Bronchial epithelial cell (primary cell): ENCODE measurements at regions not wholly inside any gene's neighbourhood (a gene's known extent, or its start where the extent isn't known, plus 50 kb on each side); places are given as distances from the start of the nearest gene placed in this dataset.

Source experiments
- DNase-seq: peaks from one replicate; pipeline ENCODE4 v3.0.0-alpha.2; 2010; ENCODE audit warnings: low read depth
- FAIRE-seq: peaks from 2 replicates; lab custom pipeline; 2011; peaks lifted over from hg19 to GRCh38; lab: Jason Lieb, UNC
- H3K27me3 ChIP-seq: 2 replicates; pipeline ENCODE4 v1.5.1; 2011; ENCODE audit warnings: low read length; ENCODE audit not compliant: control insufficient read depth, insufficient read depth
- H3K36me3 ChIP-seq: 2 replicates; pipeline ENCODE4 v1.5.1; 2011; ENCODE audit warnings: low read length; ENCODE audit not compliant: control insufficient read depth, insufficient read depth
- H3K4me3 ChIP-seq: 2 replicates; pipeline ENCODE4 v1.5.1; 2011; ENCODE audit warnings: mild to moderate bottlenecking, low read depth, low read length, control low read depth
- TF ChIP-seq, protein P1 (sequence below): IDR thresholded peaks from 2 replicates; pipeline ENCODE4 v1.5.1; 2011; ENCODE audit warnings: mild to moderate bottlenecking, moderate library complexity, low read length, control low read depth, inconsistent platforms; ENCODE audit not compliant: insufficient read depth, severe bottlenecking

GRCh38 chr10:111151595-111152307 is 74.9 kb downstream of the ADRA2A start:
- Histone ChIP-seq H3K36me3 (no peaks in the 10 kb centered on the region), H3K27me3 (no peaks in the 10 kb centered on the region), H3K4me3 (no peak overlapping the region)
- FAIRE-seq (no peak), DNase-seq (no peak)
- TF ChIP-seq, protein P1, sequence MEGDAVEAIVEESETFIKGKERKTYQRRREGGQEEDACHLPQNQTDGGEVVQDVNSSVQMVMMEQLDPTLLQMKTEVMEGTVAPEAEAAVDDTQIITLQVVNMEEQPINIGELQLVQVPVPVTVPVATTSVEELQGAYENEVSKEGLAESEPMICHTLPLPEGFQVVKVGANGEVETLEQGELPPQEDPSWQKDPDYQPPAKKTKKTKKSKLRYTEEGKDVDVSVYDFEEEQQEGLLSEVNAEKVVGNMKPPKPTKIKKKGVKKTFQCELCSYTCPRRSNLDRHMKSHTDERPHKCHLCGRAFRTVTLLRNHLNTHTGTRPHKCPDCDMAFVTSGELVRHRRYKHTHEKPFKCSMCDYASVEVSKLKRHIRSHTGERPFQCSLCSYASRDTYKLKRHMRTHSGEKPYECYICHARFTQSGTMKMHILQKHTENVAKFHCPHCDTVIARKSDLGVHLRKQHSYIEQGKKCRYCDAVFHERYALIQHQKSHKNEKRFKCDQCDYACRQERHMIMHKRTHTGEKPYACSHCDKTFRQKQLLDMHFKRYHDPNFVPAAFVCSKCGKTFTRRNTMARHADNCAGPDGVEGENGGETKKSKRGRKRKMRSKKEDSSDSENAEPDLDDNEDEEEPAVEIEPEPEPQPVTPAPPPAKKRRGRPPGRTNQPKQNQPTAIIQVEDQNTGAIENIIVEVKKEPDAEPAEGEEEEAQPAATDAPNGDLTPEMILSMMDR = no peak

DNA sequence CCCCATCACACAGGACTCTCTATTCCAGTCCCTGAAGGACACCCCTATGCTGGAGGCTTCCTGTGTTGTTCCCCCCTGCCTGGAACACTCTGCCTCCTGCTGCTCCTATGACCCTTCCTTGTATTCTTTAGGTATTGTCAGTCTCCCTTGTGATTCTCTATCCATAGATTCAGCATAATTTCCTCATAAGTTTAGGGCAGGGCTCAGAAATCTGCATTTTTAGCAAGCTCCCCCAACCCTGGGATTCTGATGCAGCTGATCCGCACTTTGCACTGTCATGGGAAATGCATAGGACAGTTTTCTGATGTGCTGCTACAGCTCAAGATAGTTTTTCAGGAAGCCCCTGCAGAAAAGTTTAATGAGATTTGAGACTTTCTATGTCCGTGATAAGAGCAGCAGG is 79.9 kb downstream of the ADRA2A start:
- Histone ChIP-seq H3K4me3 (no peak overlapping the region), H3K36me3 (no peaks in the 10 kb centered on the region), H3K27me3 (no peaks in the 10 kb centered on the region)
- DNase-seq = no peak
- TF ChIP-seq, protein P1 = no peak
- no peak for FAIRE-seq

DNA sequence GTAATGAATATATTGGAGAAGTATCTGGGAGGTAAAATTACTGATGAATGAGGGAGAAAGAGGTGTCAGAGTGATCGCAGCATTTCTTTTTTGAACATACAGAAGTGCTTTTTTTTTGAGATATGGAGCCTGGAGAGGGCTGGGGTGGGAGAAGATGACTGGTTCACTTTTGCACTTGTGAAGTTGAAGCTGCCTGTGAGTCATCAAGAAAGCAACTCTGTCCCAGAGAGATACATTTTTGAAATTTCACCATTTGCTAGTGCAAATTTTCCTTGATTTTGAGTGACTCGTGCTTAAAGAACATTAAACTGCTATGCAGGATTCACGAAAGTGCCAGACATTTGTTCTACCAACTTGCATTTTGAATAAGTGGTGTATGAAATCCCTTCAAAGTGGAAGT is 81.8 kb downstream of the ADRA2A start:
- Histone ChIP-seq H3K27me3 (no peaks in the 10 kb centered on the region), H3K36me3 (no peaks in the 10 kb centered on the region), H3K4me3 (no peak overlapping the region)
- TF ChIP-seq, protein P1 = no peak
- FAIRE-seq (no peak), DNase-seq (no peak)

DNA sequence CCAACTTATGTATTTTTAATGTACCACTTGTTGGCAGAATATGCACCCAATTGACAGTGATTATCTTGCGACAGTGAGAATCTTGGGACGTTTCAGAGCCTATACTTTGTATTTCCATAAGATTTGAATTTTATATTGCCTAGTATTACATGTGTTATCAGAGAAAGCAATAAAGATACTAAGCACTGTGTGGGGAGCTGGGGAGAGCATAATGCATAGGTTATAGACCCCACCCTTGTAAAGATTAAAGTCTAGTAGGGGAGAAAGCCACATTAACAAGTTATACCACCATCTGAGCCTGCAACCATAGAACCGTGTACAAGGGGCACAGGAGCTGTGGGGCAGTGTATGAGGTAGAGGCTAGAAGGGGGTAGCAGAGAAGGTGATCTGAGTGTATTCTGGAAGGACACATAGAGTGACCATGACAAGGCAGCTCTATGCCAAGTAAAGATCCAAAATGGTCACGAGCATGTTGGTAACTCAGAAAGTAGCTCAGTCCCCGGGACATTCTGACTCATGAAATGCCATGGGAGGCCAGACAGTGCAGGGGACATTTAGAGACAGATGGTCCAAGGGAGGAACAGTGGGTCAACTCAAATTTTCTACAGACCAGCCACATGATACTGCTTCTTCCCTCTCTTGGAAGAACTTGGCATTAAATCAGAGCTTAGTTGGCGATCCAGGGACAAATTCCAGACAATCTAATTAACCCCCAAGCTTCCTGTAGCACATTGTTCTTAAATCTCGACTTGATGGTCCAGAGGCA is 84.5 kb downstream of the ADRA2A start:
- Histone ChIP-seq H3K27me3 (no peaks in the 10 kb centered on the region), H3K4me3 (no peak overlapping the region), H3K36me3 (no peaks in the 10 kb centered on the region)
- DNase-seq (no peak), FAIRE-seq (no peak)
- TF ChIP-seq, protein P1 = no peak

- Histone ChIP-seq H3K4me3 (no peak overlapping the region), H3K27me3 (no peaks in the 10 kb centered on the region), H3K36me3 (no peaks in the 10 kb centered on the region)
- FAIRE-seq (no peak), DNase-seq (no peak)
- TF ChIP-seq, protein P1 = no peak
These were observed 94.4 kb downstream of the ADRA2A start for GRCh38 chr10:111171183-111171582.

GRCh38 chr10:111175787-111176186 is 99.0 kb downstream of the ADRA2A start:
- no peak overlapping the region for H3K4me3 ChIP-seq
- no peaks in the 10 kb centered on the region for H3K27me3 ChIP-seq
- DNase-seq (no peak), FAIRE-seq (no peak)
- TF ChIP-seq, protein P1 = no peak
- H3K36me3 ChIP-seq = no peaks in the 10 kb centered on the region
